DND-41 (cell line): ENCODE measurements at regions not wholly inside any gene's neighbourhood (a gene's known extent, or its start where the extent isn't known, plus 50 kb on each side); places are given as distances from the start of the nearest gene placed in this dataset.

ENCODE experiments used
- ATAC-seq: fragments of 200-7000 bp; cut with Tn5 transposase; 3 replicates; pipeline ENCODE4 v1.9.1; 2021; ENCODE audit warnings: low read depth; ENCODE audit not compliant: insufficient read depth
- DNase-seq: peaks from one replicate; pipeline ENCODE4 v3.0.0-alpha.2; 2020
- H2AFZ ChIP-seq: 2 replicates; pipeline ENCODE4 v1.6.0; 2012; ENCODE audit warnings: low read depth, low read length
- H3K27ac ChIP-seq: 2 replicates; pipeline ENCODE4 v1.5.1; 2012; ENCODE audit warnings: low read length, inconsistent platforms
- H3K27me3 ChIP-seq: fragments of 200-600 bp; sonication (generic); 2 replicates; pipeline ENCODE4 v1.6.0; 2012; ENCODE audit warnings: low read length, mild to moderate bottlenecking, inconsistent platforms; ENCODE audit not compliant: insufficient read depth, poor library complexity
- H3K36me3 ChIP-seq: 2 replicates; pipeline ENCODE4 v1.5.1; 2012; ENCODE audit warnings: low read length, inconsistent platforms; ENCODE audit not compliant: insufficient read depth
- H3K4me1 ChIP-seq: 2 replicates; pipeline ENCODE4 v1.5.1; 2012; ENCODE audit warnings: mild to moderate bottlenecking, low read length; ENCODE audit not compliant: insufficient read depth
- H3K4me2 ChIP-seq: 2 replicates; pipeline ENCODE4 v1.6.0; 2012; ENCODE audit warnings: mild to moderate bottlenecking, moderate library complexity, low read length, inconsistent platforms; ENCODE audit not compliant: insufficient read depth
- H3K4me3 ChIP-seq, 2 experiments: fragments of 200-600 bp in 1 of 2; shearing (Covaris generic) in 1 of 2; 2 replicates each; pipeline ENCODE4 v1.5.1; 2012 to 2016; ENCODE audit warnings: inconsistent platforms in 2 of 2, low read length in 2 of 2, mild to moderate bottlenecking in 2 of 2, low read depth in 1 of 2, moderate library complexity in 1 of 2
- H3K79me2 ChIP-seq: 2 replicates; pipeline ENCODE4 v1.6.0; 2012; ENCODE audit warnings: low read length, inconsistent platforms; ENCODE audit not compliant: insufficient read depth
- H3K9ac ChIP-seq: 2 replicates; pipeline ENCODE4 v1.6.0; 2012; ENCODE audit warnings: low read depth, mild to moderate bottlenecking, inconsistent platforms, low read length, moderate library complexity
- H3K9me3 ChIP-seq: 2 replicates; pipeline ENCODE4 v1.5.1; 2012; ENCODE audit warnings: low read length, moderate library complexity, mild to moderate bottlenecking, inconsistent platforms; ENCODE audit not compliant: insufficient read depth, severe bottlenecking
- H4K20me1 ChIP-seq: 2 replicates; pipeline ENCODE4 v1.6.0; 2012; ENCODE audit warnings: low read length; ENCODE audit not compliant: insufficient read depth
- EZH2 ChIP-seq: IDR thresholded peaks from 3 replicates; pipeline ENCODE4 v1.6.1; 2012; ENCODE audit warnings: borderline replicate concordance, low read depth, mild to moderate bottlenecking, moderate library complexity, low read length, inconsistent platforms; ENCODE audit not compliant: severe bottlenecking
- TF ChIP-seq, protein P1 (sequence below): IDR thresholded peaks from 2 replicates; pipeline ENCODE4 v1.5.1; 2012; ENCODE audit warnings: borderline replicate concordance, low read length, moderate library complexity, mild to moderate bottlenecking; ENCODE audit not compliant: poor library complexity, severe bottlenecking; ENCODE audit errors: extremely low read depth

DNA sequence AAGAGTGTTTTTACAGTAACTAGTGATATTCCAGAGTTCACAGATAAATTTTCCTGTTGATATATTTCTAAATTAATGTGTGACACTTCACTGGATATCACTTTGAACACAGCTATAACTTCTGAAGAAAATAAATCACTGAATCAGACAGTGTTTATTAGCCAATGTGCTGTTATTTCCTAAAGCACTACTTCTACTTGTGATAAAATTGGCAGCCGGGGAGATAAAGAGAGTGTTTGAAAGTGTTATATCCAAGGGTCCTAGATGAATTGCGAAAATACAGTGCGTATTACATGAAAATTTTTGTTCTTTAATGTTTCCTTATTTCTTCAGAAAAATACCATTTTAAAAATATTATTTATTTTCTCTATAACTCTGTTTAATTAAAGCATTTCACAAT is 417.5 kb upstream of the ARGLU1 start:
- H3K4me2 ChIP-seq: no peak overlapping the region
- no peak overlapping the region for H3K4me3 ChIP-seq
- no peaks in the 10 kb centered on the region for H3K36me3 ChIP-seq
- no peaks in the 10 kb centered on the region for H3K27me3 ChIP-seq
- no peak overlapping the region for H2AFZ ChIP-seq
- DNase-seq (no peak), ATAC-seq (no peak)
- no peaks in the 10 kb centered on the region for H3K4me1 ChIP-seq
- no peaks in the 10 kb centered on the region for H3K79me2 ChIP-seq
- no peak for TF ChIP-seq EZH2
- TF ChIP-seq, protein P1, sequence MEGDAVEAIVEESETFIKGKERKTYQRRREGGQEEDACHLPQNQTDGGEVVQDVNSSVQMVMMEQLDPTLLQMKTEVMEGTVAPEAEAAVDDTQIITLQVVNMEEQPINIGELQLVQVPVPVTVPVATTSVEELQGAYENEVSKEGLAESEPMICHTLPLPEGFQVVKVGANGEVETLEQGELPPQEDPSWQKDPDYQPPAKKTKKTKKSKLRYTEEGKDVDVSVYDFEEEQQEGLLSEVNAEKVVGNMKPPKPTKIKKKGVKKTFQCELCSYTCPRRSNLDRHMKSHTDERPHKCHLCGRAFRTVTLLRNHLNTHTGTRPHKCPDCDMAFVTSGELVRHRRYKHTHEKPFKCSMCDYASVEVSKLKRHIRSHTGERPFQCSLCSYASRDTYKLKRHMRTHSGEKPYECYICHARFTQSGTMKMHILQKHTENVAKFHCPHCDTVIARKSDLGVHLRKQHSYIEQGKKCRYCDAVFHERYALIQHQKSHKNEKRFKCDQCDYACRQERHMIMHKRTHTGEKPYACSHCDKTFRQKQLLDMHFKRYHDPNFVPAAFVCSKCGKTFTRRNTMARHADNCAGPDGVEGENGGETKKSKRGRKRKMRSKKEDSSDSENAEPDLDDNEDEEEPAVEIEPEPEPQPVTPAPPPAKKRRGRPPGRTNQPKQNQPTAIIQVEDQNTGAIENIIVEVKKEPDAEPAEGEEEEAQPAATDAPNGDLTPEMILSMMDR: no peak
- no peaks in the 10 kb centered on the region for H3K9me3 ChIP-seq
- H3K27ac ChIP-seq: no peak overlapping the region
- no peaks in the 10 kb centered on the region for H4K20me1 ChIP-seq
- no peak overlapping the region for H3K9ac ChIP-seq

DNA sequence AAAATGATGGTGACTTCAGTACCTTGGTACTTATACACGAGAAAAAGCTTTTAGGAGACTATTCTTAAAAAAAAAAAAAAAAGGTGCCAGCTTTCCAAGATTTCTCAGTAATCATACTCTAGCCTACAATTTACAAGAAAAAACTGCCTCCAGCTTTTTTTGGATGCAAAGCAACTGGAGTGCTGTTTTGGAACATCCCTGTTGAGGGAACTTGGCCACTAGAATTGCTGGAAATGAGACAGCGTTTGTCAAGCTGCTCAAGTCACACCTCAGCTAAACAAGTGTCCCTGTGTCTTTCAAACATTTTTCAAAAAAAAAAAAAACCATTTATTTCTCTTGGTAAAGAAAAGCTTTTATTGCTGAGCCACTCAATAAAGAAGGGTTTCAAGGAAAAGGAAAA is 413.1 kb upstream of the ARGLU1 start:
- H3K9me3 ChIP-seq: no peaks in the 10 kb centered on the region
- H3K36me3 ChIP-seq: no peaks in the 10 kb centered on the region
- no peaks in the 10 kb centered on the region for H3K4me1 ChIP-seq
- H3K4me3 ChIP-seq: no peak overlapping the region
- TF ChIP-seq, protein P1: no peak
- TF ChIP-seq EZH2: no peak
- no peak overlapping the region for H2AFZ ChIP-seq
- H3K9ac ChIP-seq: no peak overlapping the region
- ATAC-seq (no peak), DNase-seq (no peak)
- H3K27ac ChIP-seq: no peak overlapping the region
- no peaks in the 10 kb centered on the region for H3K27me3 ChIP-seq
- no peaks in the 10 kb centered on the region for H4K20me1 ChIP-seq
- no peaks in the 10 kb centered on the region for H3K79me2 ChIP-seq
- no peak overlapping the region for H3K4me2 ChIP-seq

DNA sequence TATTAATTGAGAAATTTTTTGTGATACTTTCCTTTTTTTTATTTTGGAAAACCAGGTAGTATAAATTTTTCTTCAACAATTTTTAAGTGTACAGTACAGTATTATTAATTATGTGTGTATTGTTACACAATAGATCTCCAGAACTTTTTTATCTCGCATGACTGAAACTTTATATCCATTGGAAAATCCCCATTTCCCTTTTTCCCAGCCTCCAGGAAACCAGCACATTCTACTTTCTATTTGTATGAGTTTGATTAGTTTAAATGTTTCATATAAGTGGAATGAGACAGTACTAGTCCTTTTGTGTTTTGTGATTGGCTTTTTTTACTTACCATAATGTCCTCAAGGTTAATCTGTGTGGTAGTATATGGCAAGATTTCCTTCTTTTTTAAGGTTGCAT is 399.5 kb upstream of the ARGLU1 start:
- H3K79me2 ChIP-seq: no peaks in the 10 kb centered on the region
- H3K36me3 ChIP-seq: no peaks in the 10 kb centered on the region
- no peak overlapping the region for H2AFZ ChIP-seq
- H3K27ac ChIP-seq: no peak overlapping the region
- no peaks in the 10 kb centered on the region for H4K20me1 ChIP-seq
- no peak overlapping the region for H3K4me2 ChIP-seq
- H3K27me3 ChIP-seq: no peaks in the 10 kb centered on the region
- no peak overlapping the region for H3K9ac ChIP-seq
- H3K4me3 ChIP-seq: no peak overlapping the region
- TF ChIP-seq EZH2: no peak
- TF ChIP-seq, protein P1: no peak
- ATAC-seq (no peak), DNase-seq (no peak)
- no peaks in the 10 kb centered on the region for H3K9me3 ChIP-seq
- H3K4me1 ChIP-seq: no peaks in the 10 kb centered on the region

DNA sequence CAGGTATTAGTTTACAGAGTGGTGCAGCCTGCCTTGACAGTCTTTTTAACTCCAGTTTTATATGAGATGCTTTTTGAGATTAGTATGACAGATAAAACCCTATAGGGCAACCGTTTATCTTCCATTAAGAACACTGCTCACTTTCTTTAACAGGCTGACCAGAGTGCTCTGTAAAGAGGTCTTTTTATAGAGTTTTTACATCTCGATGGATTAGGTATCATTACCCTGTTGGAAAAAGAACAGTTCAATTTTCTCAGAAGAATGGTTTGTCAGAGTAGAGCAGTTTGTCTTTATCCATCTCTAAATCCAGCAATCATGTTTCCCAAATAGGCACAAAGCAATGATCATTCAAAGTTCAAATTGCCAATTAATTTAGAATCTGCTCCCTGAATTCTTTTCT is 395.2 kb upstream of the ARGLU1 start:
- TF ChIP-seq, protein P1: no peak
- no peak for TF ChIP-seq EZH2

More for the DNA sequence above, 395.2 kb upstream of the ARGLU1 start:
- H4K20me1 ChIP-seq: no peaks in the 10 kb centered on the region
- no peaks in the 10 kb centered on the region for H3K9me3 ChIP-seq
- H3K9ac ChIP-seq: no peak overlapping the region
- DNase-seq (no peak), ATAC-seq (no peak)
- no peaks in the 10 kb centered on the region for H3K36me3 ChIP-seq
- no peaks in the 10 kb centered on the region for H3K4me1 ChIP-seq
- no peaks in the 10 kb centered on the region for H3K27me3 ChIP-seq
- no peak overlapping the region for H2AFZ ChIP-seq
- H3K79me2 ChIP-seq: no peaks in the 10 kb centered on the region
- no peak overlapping the region for H3K4me3 ChIP-seq
- H3K4me2 ChIP-seq: no peak overlapping the region
- no peak overlapping the region for H3K27ac ChIP-seq
